Kidney (tissue), 13 donors: ENCODE measurements at regions not wholly inside any gene's neighbourhood (a gene's known extent, or its start where the extent isn't known, plus 50 kb on each side); places are given as distances from the start of the nearest gene placed in this dataset.

Source experiments
- DNase-seq, 5 donors: peaks; one replicate each; pipeline ENCODE4 v3.0.0-alpha.2; 2013 to 2020
- FAIRE-seq: peaks from 2 replicates; lab custom pipeline; 2012; peaks lifted over from hg19 to GRCh38; lab: Jason Lieb, UNC
- H3K27ac ChIP-seq, 2 donors: one replicate each; pipeline ENCODE4 v1.7.0; 2013; ENCODE audit warnings: low read depth in 2 of 2, low read length in 2 of 2, inconsistent platforms in 1 of 2
- H3K27me3 ChIP-seq: one replicate; pipeline ENCODE4 v1.7.1; 2013; ENCODE audit warnings: low read length, inconsistent platforms; ENCODE audit not compliant: control insufficient read depth, insufficient read depth
- H3K36me3 ChIP-seq, 3 donors: one replicate each; pipeline versions ENCODE4 v1.7.0 to v1.7.1; 2013; ENCODE audit warnings: low read length in 3 of 3, control low read depth in 1 of 3, inconsistent platforms in 1 of 3; ENCODE audit not compliant: insufficient read depth in 3 of 3, control insufficient read depth in 2 of 3
- H3K4me1 ChIP-seq, 3 donors: one replicate each; pipeline versions ENCODE4 v1.7.0 to v1.7.1; 2013; ENCODE audit warnings: low read length in 3 of 3, inconsistent platforms in 1 of 3, low read depth in 1 of 3; ENCODE audit not compliant: control insufficient read depth in 2 of 3, insufficient read depth in 2 of 3
- H3K4me3 ChIP-seq, 3 donors: one replicate each; pipeline versions ENCODE4 v1.7.0 to v1.8.1; 2013; ENCODE audit warnings: low read length in 3 of 3, control low read depth in 1 of 3, inconsistent platforms in 1 of 3
- H3K9ac ChIP-seq, 3 donors: one replicate each; pipeline versions ENCODE4 v1.7.0 to v1.7.1; 2013; ENCODE audit warnings: low read length in 3 of 3, control low read depth in 1 of 3, inconsistent platforms in 1 of 3
- H3K9me3 ChIP-seq, 3 donors: one replicate each; pipeline versions ENCODE4 v1.7.0 to v1.7.1; 2013; ENCODE audit warnings: low read length in 3 of 3, control low read depth in 1 of 3, inconsistent platforms in 1 of 3; ENCODE audit not compliant: control insufficient read depth in 2 of 3, insufficient read depth in 1 of 3
- CTCF ChIP-seq: IDR thresholded peaks from 3 replicates; pipeline ENCODE4 v1.5.1; 2012; ENCODE audit warnings: mild to moderate bottlenecking, moderate library complexity, borderline replicate concordance; ENCODE audit not compliant: insufficient read depth; ENCODE audit errors: extremely low read depth
- intact Hi-C: fragments of 100-400 bp; cut with DNase I; formaldehyde crosslinking; loops from one replicate; pipeline ENCODE4 v1.11.1; 2022
- donor health status: control.
- donor health status: control.
- donor health status: control.
- donor health status: control.
- donor health status: control.
- donor health status: DM: yes; HTN: yes; CAD: no.
- donor health status: Normal renal cell carcinoma (clear cell type).

- no peak for FAIRE-seq
- DNase-seq: no peak
- Histone ChIP-seq H3K4me1 (peaks cover 6 to 8% (median 8%) of the 10 kb centered on the region in 3 donors), H3K4me3 (no peak overlapping the region), H3K9me3 (no peaks in the 10 kb centered on the region), H3K9ac (no peak overlapping the region), H3K27ac (no peak overlapping the region), H3K36me3 (no peaks in the 10 kb centered on the region), H3K27me3 (no peaks in the 10 kb centered on the region)
- intact Hi-C loops: no loop called here
- no peak for TF ChIP-seq CTCF
Observed at GRCh38 chr6:167666571-167667203, 160.0 kb upstream of the AFDN start.

GRCh38 chr6:167667204-167668018 is 159.3 kb upstream of the AFDN start:
- DNase-seq (no peak), FAIRE-seq (no peak)
- Histone ChIP-seq H3K4me1 (peaks cover 6 to 11% (median 8%) of the 10 kb centered on the region in 3 donors), H3K27me3 (no peaks in the 10 kb centered on the region), H3K27ac (peak overlapping the region in 1 of 2 donors; percentile 54), H3K9me3 (no peaks in the 10 kb centered on the region), H3K36me3 (no peaks in the 10 kb centered on the region), H3K4me3 (no peak overlapping the region), H3K9ac (no peak overlapping the region)
- TF ChIP-seq CTCF: no peak
- intact Hi-C loops: no loop called here

GRCh38 chr6:167668019-167668753 is 158.5 kb upstream of the AFDN start:
- no peak overlapping the region for H3K4me3 ChIP-seq
- no peaks in the 10 kb centered on the region for H3K9me3 ChIP-seq
- no peaks in the 10 kb centered on the region for H3K36me3 ChIP-seq
- H3K27ac ChIP-seq: peak overlapping the region in 1 of 2 donors; percentile 54
- H3K27me3 ChIP-seq: no peaks in the 10 kb centered on the region
- DNase-seq (peak in 1 of 5 donors; percentile 66), FAIRE-seq (no peak)
- H3K4me1 ChIP-seq: peaks cover 6 to 15% (median 8%) of the 10 kb centered on the region in 3 donors
- no peak overlapping the region for H3K9ac ChIP-seq
- intact Hi-C loops: no loop called here
- no peak for TF ChIP-seq CTCF
